VCaP (cell line): ENCODE measurements at regions not wholly inside any gene's neighbourhood (a gene's known extent, or its start where the extent isn't known, plus 50 kb on each side); places are given as distances from the start of the nearest gene placed in this dataset.

ENCODE experiments used
- H3K27ac ChIP-seq: fragments of 450-650 bp; 2 replicates; pipeline ENCODE4 v1.5.1; 2017
- TF ChIP-seq, protein P1 (sequence below): fragments of 450-650 bp; conservative IDR thresholded peaks from 2 replicates; pipeline ENCODE4 v1.5.1; 2017; ENCODE audit warnings: mild to moderate bottlenecking, moderate library complexity

DNA sequence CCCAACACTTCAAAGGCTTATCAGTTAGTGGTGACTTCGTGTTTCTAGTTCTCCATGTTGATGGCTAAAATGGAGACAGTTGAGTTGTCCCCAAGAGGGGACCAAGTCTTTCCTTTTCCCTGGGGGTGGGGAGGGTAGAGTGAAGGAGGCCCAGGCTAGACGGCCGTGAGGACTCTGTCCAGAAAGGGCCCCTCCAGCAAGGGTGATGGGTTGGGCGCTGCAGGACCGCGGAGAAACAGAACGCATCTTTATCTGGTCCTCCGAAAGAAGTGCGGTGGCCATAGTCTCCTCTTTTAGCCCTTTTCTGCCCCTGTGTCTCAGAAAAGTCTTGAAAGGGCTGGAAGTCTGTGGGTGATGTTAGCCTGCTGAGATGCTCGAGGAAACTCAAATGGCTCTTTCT lies 153.2 kb downstream of the GLI2 start:
- TF ChIP-seq, protein P1, sequence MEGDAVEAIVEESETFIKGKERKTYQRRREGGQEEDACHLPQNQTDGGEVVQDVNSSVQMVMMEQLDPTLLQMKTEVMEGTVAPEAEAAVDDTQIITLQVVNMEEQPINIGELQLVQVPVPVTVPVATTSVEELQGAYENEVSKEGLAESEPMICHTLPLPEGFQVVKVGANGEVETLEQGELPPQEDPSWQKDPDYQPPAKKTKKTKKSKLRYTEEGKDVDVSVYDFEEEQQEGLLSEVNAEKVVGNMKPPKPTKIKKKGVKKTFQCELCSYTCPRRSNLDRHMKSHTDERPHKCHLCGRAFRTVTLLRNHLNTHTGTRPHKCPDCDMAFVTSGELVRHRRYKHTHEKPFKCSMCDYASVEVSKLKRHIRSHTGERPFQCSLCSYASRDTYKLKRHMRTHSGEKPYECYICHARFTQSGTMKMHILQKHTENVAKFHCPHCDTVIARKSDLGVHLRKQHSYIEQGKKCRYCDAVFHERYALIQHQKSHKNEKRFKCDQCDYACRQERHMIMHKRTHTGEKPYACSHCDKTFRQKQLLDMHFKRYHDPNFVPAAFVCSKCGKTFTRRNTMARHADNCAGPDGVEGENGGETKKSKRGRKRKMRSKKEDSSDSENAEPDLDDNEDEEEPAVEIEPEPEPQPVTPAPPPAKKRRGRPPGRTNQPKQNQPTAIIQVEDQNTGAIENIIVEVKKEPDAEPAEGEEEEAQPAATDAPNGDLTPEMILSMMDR = no peak
- no peak overlapping the region for H3K27ac ChIP-seq

DNA sequence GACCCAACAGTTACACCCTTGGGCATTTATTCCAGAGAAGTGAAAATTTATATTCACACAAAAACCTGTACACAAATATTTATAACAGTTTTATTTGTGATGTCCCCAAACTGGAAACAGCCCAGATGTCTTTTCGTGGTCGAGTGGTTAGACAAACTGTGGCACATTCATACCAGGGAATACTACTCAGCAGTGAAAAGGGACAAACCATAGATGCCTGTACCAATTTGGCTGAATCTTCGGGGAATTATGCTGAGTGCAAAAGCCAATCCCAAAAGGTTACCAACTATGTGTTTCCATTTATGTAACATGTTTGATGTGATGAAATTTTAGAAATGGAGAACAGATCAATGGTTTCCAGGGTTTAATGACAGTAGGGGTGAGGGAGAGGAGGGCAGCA lies 154.3 kb downstream of the GLI2 start:
- no peak overlapping the region for H3K27ac ChIP-seq
- TF ChIP-seq, protein P1 = no peak

DNA sequence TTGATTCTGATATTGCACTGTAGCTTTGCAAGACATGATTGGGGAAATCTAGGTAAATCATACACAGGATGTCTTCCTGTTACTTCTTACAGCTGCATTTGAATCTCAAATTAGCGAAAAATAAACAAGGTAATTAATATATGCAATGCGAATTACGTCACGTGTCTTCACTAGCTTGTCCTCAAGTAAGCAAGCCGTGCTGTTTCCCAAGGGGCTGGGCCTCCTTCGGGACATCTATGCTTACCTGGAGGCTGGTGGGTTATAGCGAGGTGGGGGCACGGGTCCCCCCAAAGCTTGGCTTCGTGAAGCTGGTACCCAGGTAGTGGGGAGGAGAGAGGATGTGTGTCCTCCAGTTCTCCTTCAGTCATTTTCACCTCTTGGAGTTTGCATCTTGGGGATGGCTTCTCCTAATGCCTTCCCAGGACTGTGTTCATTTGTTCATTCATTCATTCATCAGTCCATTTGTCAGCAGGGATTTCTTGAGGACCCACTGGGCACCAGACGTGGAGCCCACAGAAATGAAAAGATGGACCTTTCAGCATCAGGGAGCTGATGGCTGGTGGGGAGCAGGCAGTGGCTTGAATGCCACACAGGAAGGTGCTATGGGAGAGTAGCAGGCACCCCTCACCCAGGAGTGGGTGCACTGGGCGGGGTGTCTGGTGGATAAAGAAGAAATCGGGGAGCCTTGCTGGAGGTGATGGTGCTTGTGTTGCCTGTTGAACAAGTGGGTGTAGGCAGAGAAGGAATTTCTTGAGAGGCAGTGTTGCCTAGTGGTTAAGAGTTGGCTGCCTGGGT lies 155.1 kb downstream of the GLI2 start:
- TF ChIP-seq, protein P1 = no peak
- no peak overlapping the region for H3K27ac ChIP-seq

DNA sequence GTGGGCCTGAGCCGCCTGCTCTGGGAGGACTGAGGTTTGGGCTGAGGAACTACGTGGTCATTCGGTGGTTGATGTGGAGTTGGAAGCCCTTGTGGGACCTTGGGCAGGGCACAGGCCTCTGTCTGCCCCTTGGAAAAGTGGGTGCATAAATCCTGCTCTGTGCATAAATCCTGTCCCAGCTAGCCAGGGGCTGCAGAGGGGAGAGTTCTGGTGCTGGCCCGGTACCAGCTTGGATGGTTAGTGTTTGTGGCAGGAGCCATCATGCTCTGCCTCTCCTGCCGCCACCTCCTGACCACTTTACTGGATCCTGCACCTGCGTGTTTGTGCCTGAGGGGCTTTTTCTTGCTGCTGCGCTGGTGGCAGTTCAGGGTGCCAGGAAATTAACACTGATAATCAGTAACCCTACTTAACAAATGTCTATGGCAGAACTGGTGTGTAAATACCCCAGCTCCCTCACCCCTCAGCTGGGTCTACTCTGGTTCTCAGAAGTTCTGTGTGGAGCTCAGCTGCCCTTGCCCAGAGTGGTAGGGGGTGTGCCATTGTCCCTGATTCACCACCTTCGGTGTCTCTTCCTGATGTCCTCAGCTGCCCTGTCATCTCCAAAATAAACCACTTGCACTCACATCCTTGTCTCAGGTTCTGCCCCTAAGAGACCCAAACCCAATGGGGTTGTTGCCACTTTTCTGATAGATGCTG lies 156.8 kb downstream of the GLI2 start:
- TF ChIP-seq, protein P1 = no peak
- H3K27ac ChIP-seq = no peak overlapping the region

DNA sequence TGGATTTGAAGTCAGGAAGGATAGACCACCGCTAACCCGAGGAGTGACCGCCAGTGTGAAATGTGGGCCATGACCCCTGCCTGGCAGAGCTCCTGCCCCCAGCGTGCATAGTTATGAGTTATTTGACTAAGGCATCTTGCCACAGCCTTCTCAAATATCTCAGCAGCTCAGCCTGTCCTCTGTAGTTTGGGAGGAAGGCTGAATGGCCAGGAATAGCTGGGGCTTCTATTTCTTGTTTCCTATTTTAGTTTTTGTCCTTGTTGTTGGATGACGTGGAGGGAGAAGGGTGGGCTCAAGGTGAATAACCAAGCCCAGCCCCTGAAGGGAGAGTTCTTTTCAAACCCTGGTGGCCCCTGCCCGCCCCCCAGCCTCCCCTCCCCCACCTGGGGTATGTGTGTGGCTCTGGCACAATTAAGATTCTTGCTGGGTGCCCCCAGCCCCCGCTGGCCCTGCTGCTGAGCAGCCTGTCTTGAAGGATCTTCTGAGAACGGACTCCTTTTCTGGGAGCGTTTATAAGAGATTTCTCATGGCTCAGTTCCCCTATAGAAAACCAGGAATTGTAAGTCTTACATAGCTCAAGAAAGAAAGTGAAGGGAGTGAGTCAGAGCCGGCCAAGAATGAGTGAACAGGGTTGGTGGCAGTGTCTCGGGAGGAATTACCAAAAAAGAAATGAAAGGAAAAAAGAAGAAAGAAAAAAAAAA lies 157.4 kb downstream of the GLI2 start:
- TF ChIP-seq, protein P1 = no peak
- H3K27ac ChIP-seq = no peak overlapping the region

DNA sequence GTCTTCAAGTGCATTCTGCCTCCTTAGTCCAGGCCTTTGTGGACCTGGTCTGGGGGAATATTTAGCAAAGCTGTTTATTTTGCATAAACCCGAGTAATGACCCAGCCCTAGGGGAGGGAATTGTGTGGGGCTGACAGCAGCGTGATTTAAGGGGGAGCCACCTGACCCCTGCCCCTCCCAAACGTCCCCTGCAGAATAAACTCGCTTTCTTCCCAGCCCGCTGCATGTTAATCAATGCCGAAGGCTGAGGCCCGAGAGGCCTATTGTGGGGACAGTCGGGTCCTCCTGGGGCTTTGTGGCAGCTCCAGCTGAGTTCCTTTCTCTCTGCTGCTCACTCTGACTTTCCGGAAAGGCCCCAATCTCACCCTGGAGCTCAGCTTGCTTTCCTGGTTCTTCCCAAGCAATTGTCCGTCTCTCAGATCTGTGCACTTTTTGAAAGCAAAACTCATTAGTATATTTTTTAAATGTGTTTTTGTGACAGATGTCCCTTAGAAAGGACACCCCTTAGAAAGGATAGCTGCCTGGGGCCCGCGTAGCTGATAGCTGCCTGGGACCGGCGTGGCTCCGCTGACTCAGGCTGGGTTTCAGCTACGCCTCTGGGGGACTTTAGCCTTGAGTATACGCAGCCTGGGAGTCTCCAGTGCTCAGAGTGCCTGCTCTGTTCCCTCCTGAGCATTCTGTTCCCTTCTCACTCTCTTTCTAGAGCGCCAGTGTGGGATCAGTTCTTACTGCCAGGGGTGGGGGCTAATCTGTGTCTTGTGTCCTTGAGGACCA lies 158.3 kb downstream of the GLI2 start:
- H3K27ac ChIP-seq = no peak overlapping the region
- TF ChIP-seq, protein P1 = no peak

DNA sequence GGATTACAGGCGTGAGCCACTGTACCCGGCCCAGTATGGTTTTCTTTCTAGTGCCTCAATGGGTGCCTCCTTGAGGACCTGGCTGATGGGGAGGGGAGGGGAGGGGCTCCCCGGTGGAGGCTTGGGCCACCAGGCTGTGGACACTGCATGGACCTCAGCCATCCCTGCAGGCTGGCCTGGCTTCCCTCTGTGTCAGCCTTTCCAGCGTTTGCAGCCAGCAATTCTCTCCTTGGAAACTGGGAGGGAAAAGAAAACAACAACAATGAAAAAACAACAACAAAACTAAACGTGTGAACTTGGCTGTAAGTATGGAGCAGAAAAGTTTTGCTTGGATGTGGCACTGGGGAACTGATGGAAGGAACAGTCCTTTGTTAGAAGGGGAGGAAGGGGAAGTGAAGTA lies 159.3 kb downstream of the GLI2 start:
- TF ChIP-seq, protein P1 = no peak
- no peak overlapping the region for H3K27ac ChIP-seq
